Psoas muscle (tissue), 7 donors: ENCODE measurements at regions not wholly inside any gene's neighbourhood (a gene's known extent, or its start where the extent isn't known, plus 50 kb on each side); places are given as distances from the start of the nearest gene placed in this dataset.

Experiments used
- ATAC-seq, 4 donors: fragments of 200-7000 bp; cut with Tn5 transposase; one replicate each; pipeline ENCODE4 v1.9.1; 2020; ENCODE audit warnings: moderate library complexity in 3 of 4, mild to moderate bottlenecking in 2 of 4
- DNase-seq, 2 donors: peaks; one replicate each; pipeline ENCODE4 v3.0.0-alpha.2; 2020
- H3K27ac ChIP-seq: fragments of 200-600 bp; one replicate; pipeline ENCODE4 v1.8.0; 2022
- H3K27me3 ChIP-seq, 3 donors: fragments of 200-600 bp in 1 of 3; one replicate each; pipeline versions ENCODE4 v1.6.1 to v1.8.0; 2013 to 2022; ENCODE audit warnings: low read length in 2 of 3, mild to moderate bottlenecking in 2 of 3, moderate library complexity in 1 of 3; ENCODE audit not compliant: insufficient read depth in 3 of 3
- H3K36me3 ChIP-seq, 2 donors: fragments of 200-600 bp in 1 of 2; one replicate each; pipeline versions ENCODE4 v1.6.1 to v1.8.0; 2013 to 2022; ENCODE audit warnings: low read depth in 1 of 2, mild to moderate bottlenecking in 1 of 2, moderate library complexity in 1 of 2; ENCODE audit not compliant: insufficient read depth in 1 of 2
- H3K4me1 ChIP-seq: fragments of 200-600 bp; one replicate; pipeline ENCODE4 v1.8.0; 2022
- H3K4me3 ChIP-seq: fragments of 200-600 bp; one replicate; pipeline ENCODE4 v1.8.0; 2022; ENCODE audit warnings: mild to moderate bottlenecking
- H3K9me3 ChIP-seq: fragments of 200-600 bp; one replicate; pipeline ENCODE4 v1.8.0; 2022
- WGBS, 3 donors: extraction: QIAGEN DNeasy Blood & Tissue Kit; methylation state at CpG; one replicate each; pipeline versions ENCODE4 v1.1.6 to v1.1.7; 2013; 5-methylcytosine and 5-hydroxymethylcytosine counted together
- intact Hi-C, 2 donors: fragments of 100-400 bp; cut with DNase I; formaldehyde crosslinking; loops; one replicate each; pipeline versions ENCODE4 v1.11.0 to v1.14.2; 2022
- TF ChIP-seq, protein P1 (sequence below): fragments of 200-600 bp; IDR thresholded peaks from one replicate; pipeline ENCODE4 v1.8.0; 2022; ENCODE audit warnings: antibody characterized with exemption
- donor health status: healthy with polysubstance abuse.
- donor health status: DM: no; HTN: no; CAD: no; lungs with moderate emphysema.
- donor health status: Bipolar disorder and iron deficiency.
- donor health status: healthy.
- donor health status: DM: yes; HTN: yes; CAD: no.
- donor health status: DM: no; HTN: no; CAD: no.
- donor health status: DM: yes; HTN: yes; CAD: no.

DNA sequence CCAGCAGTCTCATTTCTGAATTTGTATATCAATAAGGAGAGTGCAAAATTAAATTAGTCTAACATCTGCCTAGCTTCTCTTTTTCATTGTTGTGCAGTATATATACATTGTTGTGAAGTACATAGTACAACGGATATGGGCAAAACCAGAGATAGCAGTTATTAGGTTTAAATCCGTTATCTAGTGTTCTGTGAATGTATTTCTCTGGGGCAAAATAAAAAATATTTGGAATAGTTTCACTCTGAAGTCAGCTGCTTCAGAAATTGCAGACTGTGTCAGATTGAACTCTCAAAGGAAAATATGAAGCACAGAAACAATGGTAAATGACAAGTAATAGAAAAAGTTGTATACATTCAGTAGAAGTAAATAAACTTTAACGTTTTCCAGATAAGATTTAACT lies 836.5 kb upstream of the CXADR start:
- H3K27ac ChIP-seq: no peak overlapping the region
- H3K4me1 ChIP-seq: no peaks in the 10 kb centered on the region
- H3K9me3 ChIP-seq: no peaks in the 10 kb centered on the region
- TF ChIP-seq, protein P1, sequence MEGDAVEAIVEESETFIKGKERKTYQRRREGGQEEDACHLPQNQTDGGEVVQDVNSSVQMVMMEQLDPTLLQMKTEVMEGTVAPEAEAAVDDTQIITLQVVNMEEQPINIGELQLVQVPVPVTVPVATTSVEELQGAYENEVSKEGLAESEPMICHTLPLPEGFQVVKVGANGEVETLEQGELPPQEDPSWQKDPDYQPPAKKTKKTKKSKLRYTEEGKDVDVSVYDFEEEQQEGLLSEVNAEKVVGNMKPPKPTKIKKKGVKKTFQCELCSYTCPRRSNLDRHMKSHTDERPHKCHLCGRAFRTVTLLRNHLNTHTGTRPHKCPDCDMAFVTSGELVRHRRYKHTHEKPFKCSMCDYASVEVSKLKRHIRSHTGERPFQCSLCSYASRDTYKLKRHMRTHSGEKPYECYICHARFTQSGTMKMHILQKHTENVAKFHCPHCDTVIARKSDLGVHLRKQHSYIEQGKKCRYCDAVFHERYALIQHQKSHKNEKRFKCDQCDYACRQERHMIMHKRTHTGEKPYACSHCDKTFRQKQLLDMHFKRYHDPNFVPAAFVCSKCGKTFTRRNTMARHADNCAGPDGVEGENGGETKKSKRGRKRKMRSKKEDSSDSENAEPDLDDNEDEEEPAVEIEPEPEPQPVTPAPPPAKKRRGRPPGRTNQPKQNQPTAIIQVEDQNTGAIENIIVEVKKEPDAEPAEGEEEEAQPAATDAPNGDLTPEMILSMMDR: no peak
- H3K4me3 ChIP-seq: no peak overlapping the region
- no peaks in the 10 kb centered on the region for H3K36me3 ChIP-seq
- ATAC-seq (no peak), DNase-seq (no peak)
- WGBS, 3 donors: 27 to 34% (median 33%) methylated on average over 3 of the region's 3 CpGs
- intact Hi-C loops: no loop called here
- no peaks in the 10 kb centered on the region for H3K27me3 ChIP-seq

DNA sequence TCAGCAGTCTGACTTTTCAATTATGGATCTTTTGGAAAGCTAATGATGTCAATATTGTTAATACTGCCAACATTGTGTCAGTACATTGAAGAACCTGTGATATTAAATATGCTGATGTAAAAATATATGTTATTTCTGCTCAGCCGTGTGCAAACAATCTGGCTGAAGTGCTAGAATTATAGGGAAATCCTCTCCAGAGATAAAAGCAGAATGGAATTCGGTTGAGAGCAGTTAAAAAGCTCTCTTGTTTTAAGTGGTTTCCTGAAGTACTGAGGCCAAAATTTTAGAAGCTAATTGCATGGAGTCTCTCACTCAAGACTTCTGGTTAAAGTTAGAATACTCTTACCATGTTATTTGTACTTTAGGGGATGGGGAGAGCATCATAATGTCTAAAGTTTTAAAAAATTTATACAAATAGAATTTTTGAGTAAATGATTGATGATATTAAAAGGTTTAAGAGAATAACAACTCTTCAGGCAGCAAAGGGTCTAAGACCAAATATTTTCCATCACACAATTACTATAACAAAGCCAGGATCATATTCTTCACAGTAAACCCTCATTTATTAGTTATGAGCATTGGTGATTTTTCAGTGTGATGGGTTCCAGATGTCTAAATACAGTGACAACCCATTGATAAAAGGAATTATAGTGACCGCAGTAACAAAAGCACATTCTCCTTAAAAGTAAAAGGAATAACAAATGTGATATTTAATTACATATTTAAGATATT lies 834.2 kb upstream of the CXADR start:
- H3K36me3 ChIP-seq: no peaks in the 10 kb centered on the region
- TF ChIP-seq, protein P1: no peak
- no peak for DNase-seq
- WGBS, 3 donors: 53 to 56% (median 54%) methylated on average over 3 of the region's 3 CpGs
- H3K4me1 ChIP-seq: no peaks in the 10 kb centered on the region
- no peak overlapping the region for H3K4me3 ChIP-seq
- no peak for ATAC-seq
- intact Hi-C loops: no loop called here
- H3K27me3 ChIP-seq: no peaks in the 10 kb centered on the region
- H3K27ac ChIP-seq: no peak overlapping the region
- H3K9me3 ChIP-seq: no peaks in the 10 kb centered on the region

DNA sequence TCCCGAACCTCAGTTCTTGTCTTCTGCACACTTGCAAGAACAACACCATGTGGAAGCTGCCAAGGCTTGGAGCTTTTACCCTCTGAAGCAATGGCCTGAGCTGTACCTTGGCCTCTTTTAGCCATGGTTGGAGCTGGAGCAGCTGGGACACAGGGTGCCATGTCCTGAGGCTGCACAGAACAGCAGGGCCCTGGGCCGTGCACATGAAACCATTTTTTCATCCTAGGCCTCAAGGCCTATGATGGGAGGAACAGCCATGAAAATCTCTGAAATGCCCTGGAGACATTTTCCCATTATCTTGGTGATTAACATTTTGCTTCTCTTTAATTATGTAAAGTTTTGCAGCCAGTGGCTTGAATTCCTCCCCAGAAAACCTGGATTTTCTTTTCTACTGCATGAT lies 817.8 kb upstream of the CXADR start:
- no peaks in the 10 kb centered on the region for H3K36me3 ChIP-seq
- TF ChIP-seq, protein P1: no peak
- no peaks in the 10 kb centered on the region for H3K4me1 ChIP-seq
- intact Hi-C loops: no loop called here
- peaks cover 9% of the 10 kb centered on the region for H3K9me3 ChIP-seq
- no peak for DNase-seq
- no peak for ATAC-seq
- no peak overlapping the region for H3K4me3 ChIP-seq
- WGBS, 3 donors: 91 to 93% (median 92%) methylated on average over 2 of the region's 2 CpGs
- H3K27me3 ChIP-seq: no peaks in the 10 kb centered on the region
- no peak overlapping the region for H3K27ac ChIP-seq

GRCh38 chr21:16707274-16707673 lies 805.6 kb upstream of the CXADR start:
- ATAC-seq: no peak
- no peaks in the 10 kb centered on the region for H3K27me3 ChIP-seq
- DNase-seq: no peak
- H3K4me1 ChIP-seq: no peaks in the 10 kb centered on the region
- H3K9me3 ChIP-seq: no peaks in the 10 kb centered on the region
- intact Hi-C loops: no loop called here
- no peak overlapping the region for H3K4me3 ChIP-seq
- no peaks in the 10 kb centered on the region for H3K36me3 ChIP-seq
- H3K27ac ChIP-seq: no peak overlapping the region
- 94 to 97% (median 95%) methylated on average over 2 of the region's 2 CpGs for WGBS, 3 donors
- TF ChIP-seq, protein P1: no peak
